ENCODE measurements at regions not wholly inside any gene's neighbourhood (a gene's known extent, or its start where the extent isn't known, plus 50 kb on each side); places are given as distances from the start of the nearest gene placed in this dataset.

DNA sequence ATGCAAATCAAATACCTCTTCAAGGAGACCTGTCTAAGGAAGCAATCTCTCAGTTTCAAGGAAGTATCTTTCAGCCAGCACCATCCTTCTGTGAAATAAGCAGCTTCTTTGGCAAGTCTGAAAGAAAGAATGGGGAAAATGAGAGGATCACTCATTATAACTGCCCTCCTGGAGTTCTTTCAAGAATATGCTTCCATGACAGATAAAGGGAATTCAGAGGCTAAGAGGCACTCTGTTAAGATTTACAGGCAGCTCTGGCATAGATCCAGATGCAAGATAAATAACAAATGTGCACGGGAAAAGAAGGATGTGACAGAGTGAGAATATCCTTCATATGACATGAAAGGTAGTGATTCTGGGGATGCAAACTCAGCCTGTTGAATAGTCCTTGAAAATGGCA lies 348.2 kb upstream of the CCNG1 start:
- CTCF ChIA-PET, result interaction anchor here (1.7 to 1.9 kb wide), 2 partner anchors 9 to 10 kb away, joined by 4 to 10 read pairs; no protein-coding TSS in a partner anchor
- POLR2A ChIA-PET, result no interaction called here
- no peak for DNase-seq (ENCODE audit: extremely low spot score)
- no peak for TF ChIP-seq CTCF (IDR thresholded peaks at IDR 0.05; ENCODE audit: control extremely low read depth, extremely low read depth, low read depth, missing control alignments)

DNA sequence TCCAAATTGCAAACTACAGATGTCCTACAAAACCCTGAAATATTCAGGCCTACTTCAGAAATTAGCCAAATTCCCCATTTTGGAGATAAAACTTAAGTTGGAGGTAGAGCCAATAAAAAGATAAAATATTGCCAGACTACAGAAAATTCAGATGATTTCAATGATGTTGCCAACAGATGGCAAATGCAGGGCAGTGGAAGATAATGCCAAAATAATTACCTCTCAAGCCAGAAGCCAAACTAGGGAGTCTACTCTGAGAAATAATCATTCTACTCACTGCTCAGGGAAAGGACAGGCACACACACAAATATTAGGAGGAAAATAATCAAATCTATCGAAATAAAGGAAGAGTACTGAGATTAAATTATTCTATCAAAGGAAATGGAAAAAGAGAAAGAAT lies 347.5 kb upstream of the CCNG1 start:
- CTCF ChIA-PET, result interaction anchor here (0.7 to 1.9 kb wide), 2 partner anchors 10 kb away, joined by 3 to 10 read pairs; no protein-coding TSS in a partner anchor
- DNase-seq (ENCODE audit: extremely low spot score), result no peak
- POLR2A ChIA-PET, result no interaction called here
- TF ChIP-seq CTCF (IDR thresholded peaks at IDR 0.05; ENCODE audit: control extremely low read depth, extremely low read depth, low read depth, missing control alignments), result no peak

DNA sequence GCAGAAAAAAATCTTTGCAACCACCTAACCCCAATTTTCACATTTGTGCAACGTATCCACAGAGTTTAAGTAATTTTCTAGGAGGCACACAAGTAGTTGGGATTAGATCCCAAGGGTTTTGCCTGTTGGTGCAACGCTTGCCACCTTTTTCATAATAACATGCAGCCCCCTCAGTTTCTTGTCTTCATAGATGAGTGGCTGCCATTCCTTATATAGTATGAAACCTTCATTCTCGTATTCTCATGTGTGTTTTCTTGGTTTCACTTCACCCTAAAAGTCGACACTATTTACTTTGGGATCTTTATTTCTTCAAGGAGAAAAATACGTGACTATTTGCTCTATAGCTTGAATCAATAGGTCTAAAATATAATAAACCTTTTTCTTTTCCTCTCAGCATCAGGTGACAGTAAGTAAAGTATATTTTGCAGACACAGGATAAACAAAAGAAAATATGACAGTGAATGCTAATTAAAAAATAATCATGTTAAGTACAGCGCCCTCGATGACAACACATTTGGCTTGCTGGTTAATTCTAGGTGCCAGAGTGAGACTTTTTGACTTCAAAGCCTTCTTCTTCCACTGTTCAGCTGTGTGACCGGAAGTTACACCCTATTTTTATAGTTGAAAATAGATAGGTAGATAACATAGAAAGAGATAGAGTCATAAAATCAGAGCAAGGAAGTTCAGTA lies 342.8 kb upstream of the CCNG1 start:
- ChIA-PET CTCF (interaction anchor here (1.3 kb wide), 1 partner anchor 15 kb away, joined by 4 read pairs; no protein-coding TSS in a partner anchor), POLR2A (no interaction called here)
- no peak for TF ChIP-seq CTCF (IDR thresholded peaks at IDR 0.05; ENCODE audit: control extremely low read depth, extremely low read depth, low read depth, missing control alignments)
- DNase-seq (ENCODE audit: extremely low spot score), result peak; percentile 10

DNA sequence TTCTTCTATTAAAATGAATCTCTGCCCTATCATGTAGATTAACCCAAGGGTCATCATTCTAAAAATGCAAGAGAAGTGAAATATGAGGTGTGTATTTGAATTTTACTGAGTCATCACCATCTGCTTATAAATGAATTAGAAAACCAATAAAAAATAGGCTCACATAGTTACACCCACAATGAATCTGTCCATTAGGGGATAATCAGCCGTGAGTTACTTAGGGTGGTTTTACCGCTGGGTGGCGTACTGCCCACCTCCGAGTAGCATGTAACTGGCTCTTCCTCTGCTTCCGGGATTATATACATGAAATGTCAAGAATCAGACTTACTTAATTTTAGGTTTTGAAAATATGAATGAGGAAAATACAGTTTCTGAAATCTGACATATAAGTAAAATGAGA lies 332.9 kb upstream of the CCNG1 start:
- ChIA-PET POLR2A (no interaction called here), CTCF (interaction anchor here (1.4 to 3.4 kb wide), 2 partner anchors 8 to 303 kb away, joined by 3 to 11 read pairs; no protein-coding TSS in a partner anchor)
- no peak for DNase-seq (ENCODE audit: extremely low spot score)
- TF ChIP-seq CTCF (IDR thresholded peaks at IDR 0.05; ENCODE audit: control extremely low read depth, extremely low read depth, low read depth, missing control alignments), result peak; percentile 19

GRCh38 chr5:163105456-163105855 lies 331.9 kb upstream of the CCNG1 start:
- CTCF ChIA-PET, result interaction anchor here (1.4 to 3.4 kb wide), 2 partner anchors 9 to 302 kb away, joined by 3 to 11 read pairs; no protein-coding TSS in a partner anchor
- no peak for TF ChIP-seq CTCF (IDR thresholded peaks at IDR 0.05; ENCODE audit: control extremely low read depth, extremely low read depth, low read depth, missing control alignments)
- no peak for DNase-seq (ENCODE audit: extremely low spot score)
- POLR2A ChIA-PET, result no interaction called here

DNA sequence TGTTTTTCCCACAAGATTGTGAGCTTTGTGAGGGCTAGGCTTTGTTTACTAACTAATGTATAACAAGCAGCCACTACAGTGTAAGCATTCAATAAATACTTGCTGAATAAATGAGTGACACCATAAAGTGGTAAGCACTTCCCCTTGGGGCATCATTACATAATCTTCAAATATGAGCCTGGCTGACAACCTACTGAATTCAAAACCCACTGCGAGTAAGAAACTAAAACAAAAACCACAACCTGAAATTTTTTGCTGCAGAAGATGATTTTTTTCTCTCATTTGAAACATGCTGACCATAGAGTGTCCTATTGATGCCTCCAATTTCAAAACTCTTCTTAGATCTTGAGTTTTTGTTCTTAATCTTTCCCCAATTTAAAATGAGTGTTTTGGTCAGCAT lies 331.3 kb upstream of the CCNG1 start:
- CTCF ChIA-PET, result no interaction called here
- no peak for TF ChIP-seq CTCF (IDR thresholded peaks at IDR 0.05; ENCODE audit: control extremely low read depth, extremely low read depth, low read depth, missing control alignments)
- POLR2A ChIA-PET, result no interaction called here
- no peak for DNase-seq (ENCODE audit: extremely low spot score)
